ENCODE measurements at regions not wholly inside any gene's neighbourhood (a gene's known extent, or its start where the extent isn't known, plus 50 kb on each side); places are given as distances from the start of the nearest gene placed in this dataset.

DNA sequence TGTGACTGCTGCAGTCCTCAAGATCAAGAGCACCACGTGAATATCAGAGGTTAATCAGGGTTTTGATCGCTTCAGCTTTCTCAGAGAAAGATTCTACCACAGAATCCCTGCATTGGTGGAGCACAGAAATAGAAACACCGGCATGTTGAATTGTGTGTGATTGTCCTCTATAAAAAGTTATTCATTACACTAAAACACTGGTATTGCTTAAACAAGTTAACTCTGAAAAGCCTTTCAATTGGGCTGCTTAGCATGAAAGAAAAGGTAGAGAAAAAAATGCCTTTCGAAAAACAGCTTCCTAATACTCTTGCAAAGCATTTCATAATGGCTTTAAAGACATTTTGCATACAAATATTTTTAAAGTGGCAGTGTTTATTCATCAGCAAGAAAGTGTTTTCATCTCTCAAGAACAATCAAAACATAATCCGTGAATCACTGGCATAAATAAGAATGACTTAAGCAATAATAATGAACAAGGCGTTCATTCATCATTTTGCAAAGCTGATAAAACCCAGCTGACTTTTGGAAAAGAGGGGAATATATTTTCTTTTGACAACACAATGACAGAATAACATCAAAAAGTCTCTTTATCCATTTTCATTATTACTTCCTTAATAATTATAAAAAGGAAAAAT lies 61.1 kb downstream of the HELT start:
- no peak for TF ChIP-seq EZH2 (IDR thresholded peaks at IDR 0.05; ENCODE audit: insufficient read depth, poor library complexity, severe bottlenecking)
- no peak for TF ChIP-seq EZH2phosphoT487 (IDR thresholded peaks at IDR 0.05; ENCODE audit: insufficient read depth, low read depth)

All from GM23248 (cell line).